ENCODE measurements at regions not wholly inside any gene's neighbourhood (a gene's known extent, or its start where the extent isn't known, plus 50 kb on each side); places are given as distances from the start of the nearest gene placed in this dataset.

GRCh38 chr16:87066133-87067002 is 250.8 kb downstream of the C16orf95 start:
- no peak for DNase-seq (ENCODE audit: low read depth)
- no peaks in the 10 kb centered on the region for H3K36me3 ChIP-seq (ENCODE audit: control insufficient read depth, insufficient read depth, low read length)
- no peak for FAIRE-seq

GRCh38 chr16:87067003-87067556 is 250.1 kb downstream of the C16orf95 start:
- no peak for FAIRE-seq
- peaks cover 3% of the 10 kb centered on the region for H3K27me3 ChIP-seq (ENCODE audit: control insufficient read depth, insufficient read depth, low read length)
- no peak overlapping the region for H3K4me3 ChIP-seq (ENCODE audit: low read depth, low read length)
- no peaks in the 10 kb centered on the region for H3K36me3 ChIP-seq (ENCODE audit: control insufficient read depth, insufficient read depth, low read length)
- TF ChIP-seq CTCF (IDR thresholded peaks at IDR 0.05; ENCODE audit: insufficient read depth, low read length, severe bottlenecking): no peak
- no peak for DNase-seq (ENCODE audit: low read depth)

More at GRCh38 chr16:87066133-87067002, 250.8 kb downstream of the C16orf95 start:
- Histone ChIP-seq H3K4me3 (ENCODE audit: low read depth, low read length) (no peak overlapping the region), H3K27me3 (ENCODE audit: control insufficient read depth, insufficient read depth, low read length) (peaks cover 3% of the 10 kb centered on the region)
- no peak for TF ChIP-seq CTCF (IDR thresholded peaks at IDR 0.05; ENCODE audit: insufficient read depth, low read length, severe bottlenecking)

DNA sequence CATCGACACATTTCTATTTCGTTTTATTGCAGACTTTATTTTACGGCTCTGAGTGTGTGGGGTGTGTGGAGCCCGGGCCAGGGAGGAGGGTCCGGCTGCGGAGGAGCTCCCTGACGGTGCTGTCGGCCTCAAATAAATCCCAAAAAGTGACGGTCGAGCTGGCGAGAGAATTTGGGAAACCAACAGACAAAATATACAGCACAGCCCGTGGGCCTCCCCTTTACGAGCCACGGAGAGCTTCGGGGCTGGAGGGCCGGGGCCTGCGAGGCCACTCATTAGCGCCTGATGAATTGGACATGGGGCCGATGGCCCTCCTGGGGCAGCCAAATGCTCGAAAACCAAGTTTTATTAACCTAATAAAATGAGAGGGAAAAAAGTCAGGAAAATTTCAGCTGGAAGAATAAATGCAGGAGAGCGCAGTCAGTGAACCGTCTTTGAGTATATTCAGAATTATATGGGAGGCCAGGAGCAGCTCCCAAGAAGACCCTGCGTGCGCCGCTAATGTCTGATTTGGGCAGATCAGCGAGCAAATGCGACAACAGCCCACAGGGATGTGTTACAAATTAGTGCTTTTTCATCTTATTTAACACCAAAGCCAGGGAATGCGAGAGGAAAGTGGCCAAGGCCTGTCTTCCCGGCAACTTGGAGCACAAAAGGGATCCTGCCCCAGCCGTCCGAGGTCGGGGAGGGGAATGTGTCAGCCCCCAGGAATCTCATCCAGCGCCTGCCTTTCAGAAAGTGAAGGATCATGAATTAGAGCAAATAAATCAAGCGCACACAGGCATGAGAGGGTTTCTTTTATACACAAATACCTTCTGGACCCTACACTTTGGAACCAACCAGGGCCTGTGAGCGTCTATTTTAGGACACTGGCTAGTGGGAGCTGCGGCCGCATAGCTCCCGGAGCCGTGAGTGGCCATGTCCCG is 249.1 kb downstream of the C16orf95 start:
- no peak for TF ChIP-seq CTCF (IDR thresholded peaks at IDR 0.05; ENCODE audit: insufficient read depth, low read length, severe bottlenecking)
- H3K4me3 ChIP-seq (ENCODE audit: low read depth, low read length): no peak overlapping the region
- H3K36me3 ChIP-seq (ENCODE audit: control insufficient read depth, insufficient read depth, low read length): no peaks in the 10 kb centered on the region
- FAIRE-seq: no peak
- H3K27me3 ChIP-seq (ENCODE audit: control insufficient read depth, insufficient read depth, low read length): peaks cover 3% of the 10 kb centered on the region
- no peak for DNase-seq (ENCODE audit: low read depth)

- Histone ChIP-seq H3K36me3 (ENCODE audit: control insufficient read depth, insufficient read depth, low read length) (no peaks in the 10 kb centered on the region), H3K4me3 (ENCODE audit: low read depth, low read length) (no peak overlapping the region), H3K27me3 (ENCODE audit: control insufficient read depth, insufficient read depth, low read length) (peaks cover 3% of the 10 kb centered on the region)
- FAIRE-seq (no peak), DNase-seq (ENCODE audit: low read depth) (no peak)
- TF ChIP-seq CTCF (IDR thresholded peaks at IDR 0.05; ENCODE audit: insufficient read depth, low read length, severe bottlenecking): no peak
Observed at GRCh38 chr16:87068762-87069150, 248.4 kb downstream of the C16orf95 start.

DNA sequence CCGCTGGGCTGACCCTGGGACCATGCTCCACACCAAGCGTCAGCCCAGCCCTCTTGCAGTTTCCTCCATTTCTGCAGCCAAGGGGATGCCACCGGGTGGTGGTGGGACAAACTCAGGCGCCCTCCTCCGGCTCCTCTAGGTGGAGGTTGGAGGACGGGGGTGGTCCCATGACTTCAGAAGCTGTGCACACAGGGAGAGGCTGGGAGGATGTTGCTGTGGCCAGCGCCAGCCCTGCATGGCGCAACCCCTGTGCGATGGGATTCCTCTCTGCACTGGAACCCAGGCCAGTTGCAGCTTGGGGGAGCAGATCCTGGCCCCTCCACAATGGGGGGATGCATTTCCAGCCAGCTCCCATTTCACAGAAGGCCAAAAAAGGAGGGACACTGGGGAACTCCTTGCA is 246.5 kb downstream of the C16orf95 start:
- Histone ChIP-seq H3K27me3 (ENCODE audit: control insufficient read depth, insufficient read depth, low read length) (no peaks in the 10 kb centered on the region), H3K4me3 (ENCODE audit: low read depth, low read length) (no peak overlapping the region), H3K36me3 (ENCODE audit: control insufficient read depth, insufficient read depth, low read length) (no peaks in the 10 kb centered on the region)
- DNase-seq (ENCODE audit: low read depth) (no peak), FAIRE-seq (no peak)
- no peak for TF ChIP-seq CTCF (IDR thresholded peaks at IDR 0.05; ENCODE audit: insufficient read depth, low read length, severe bottlenecking)

All from bronchial epithelial cell (primary cell).